Osteocyte (in vitro differentiated cells): ENCODE measurements at regions not wholly inside any gene's neighbourhood (a gene's known extent, or its start where the extent isn't known, plus 50 kb on each side); places are given as distances from the start of the nearest gene placed in this dataset.

ENCODE experiments used
- DNase-seq: peaks from one replicate; pipeline ENCODE4 v3.0.0; 2021; ENCODE audit warnings: mixed read lengths; ENCODE audit not compliant: unreplicated experiment; ENCODE audit errors: extremely low spot score
- H3K27ac Mint-ChIP-seq: one replicate; pipeline ENCODE4 v1.8.0; 2021; ENCODE audit warnings: mild to moderate bottlenecking, mixed read lengths; ENCODE audit not compliant: unreplicated experiment
- H3K27me3 Mint-ChIP-seq: one replicate; pipeline ENCODE4 v1.8.0; 2021; ENCODE audit warnings: mixed read lengths; ENCODE audit not compliant: unreplicated experiment
- H3K36me3 Mint-ChIP-seq: one replicate; pipeline ENCODE4 v1.8.0; 2021; ENCODE audit warnings: mixed read lengths; ENCODE audit not compliant: unreplicated experiment
- H3K4me1 Mint-ChIP-seq: one replicate; pipeline ENCODE4 v1.8.0; 2021; ENCODE audit warnings: mixed read lengths; ENCODE audit not compliant: unreplicated experiment
- H3K4me3 Mint-ChIP-seq: one replicate; pipeline ENCODE4 v1.8.0; 2021; ENCODE audit warnings: mild to moderate bottlenecking, moderate library complexity, mixed read lengths; ENCODE audit not compliant: unreplicated experiment
- H3K9me3 Mint-ChIP-seq: one replicate; pipeline ENCODE4 v1.8.0; 2021; ENCODE audit warnings: mixed read lengths; ENCODE audit not compliant: unreplicated experiment
- TF ChIP-seq, protein P1 (sequence below): fragments of 200-600 bp; sonication (generic); IDR thresholded peaks from 2 replicates; pipeline ENCODE4 v1.5.0; 2021; ENCODE audit warnings: antibody characterized with exemption, mild to moderate bottlenecking, moderate library complexity

DNA sequence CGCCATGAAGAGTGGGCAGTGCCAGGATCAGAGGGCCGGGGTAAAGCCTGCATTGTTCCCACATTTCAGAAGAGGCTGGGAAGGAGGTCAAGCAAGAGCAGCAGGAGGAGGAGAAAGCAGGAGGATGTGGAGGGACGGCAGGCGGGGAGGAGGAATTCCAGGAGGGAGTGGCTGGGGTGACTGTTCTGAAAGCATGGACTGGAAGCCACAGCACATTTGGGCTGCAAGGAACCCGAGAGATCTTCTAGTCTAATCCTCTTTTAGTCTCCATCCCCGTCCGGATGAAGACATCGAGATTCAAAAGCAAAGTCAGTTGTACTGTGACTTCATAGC is 76.9 kb downstream of the FAM50B start:
- DNase-seq = no peak
- H3K4me3 Mint-ChIP-seq = peak overlapping the region; percentile 38
- TF ChIP-seq, protein P1, sequence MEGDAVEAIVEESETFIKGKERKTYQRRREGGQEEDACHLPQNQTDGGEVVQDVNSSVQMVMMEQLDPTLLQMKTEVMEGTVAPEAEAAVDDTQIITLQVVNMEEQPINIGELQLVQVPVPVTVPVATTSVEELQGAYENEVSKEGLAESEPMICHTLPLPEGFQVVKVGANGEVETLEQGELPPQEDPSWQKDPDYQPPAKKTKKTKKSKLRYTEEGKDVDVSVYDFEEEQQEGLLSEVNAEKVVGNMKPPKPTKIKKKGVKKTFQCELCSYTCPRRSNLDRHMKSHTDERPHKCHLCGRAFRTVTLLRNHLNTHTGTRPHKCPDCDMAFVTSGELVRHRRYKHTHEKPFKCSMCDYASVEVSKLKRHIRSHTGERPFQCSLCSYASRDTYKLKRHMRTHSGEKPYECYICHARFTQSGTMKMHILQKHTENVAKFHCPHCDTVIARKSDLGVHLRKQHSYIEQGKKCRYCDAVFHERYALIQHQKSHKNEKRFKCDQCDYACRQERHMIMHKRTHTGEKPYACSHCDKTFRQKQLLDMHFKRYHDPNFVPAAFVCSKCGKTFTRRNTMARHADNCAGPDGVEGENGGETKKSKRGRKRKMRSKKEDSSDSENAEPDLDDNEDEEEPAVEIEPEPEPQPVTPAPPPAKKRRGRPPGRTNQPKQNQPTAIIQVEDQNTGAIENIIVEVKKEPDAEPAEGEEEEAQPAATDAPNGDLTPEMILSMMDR = no peak
- no peaks in the 10 kb centered on the region for H3K36me3 Mint-ChIP-seq
- peak overlapping the region; percentile 83 for H3K27ac Mint-ChIP-seq
- peaks cover 33% of the 10 kb centered on the region for H3K4me1 Mint-ChIP-seq
- no peaks in the 10 kb centered on the region for H3K9me3 Mint-ChIP-seq
- no peaks in the 10 kb centered on the region for H3K27me3 Mint-ChIP-seq

DNA sequence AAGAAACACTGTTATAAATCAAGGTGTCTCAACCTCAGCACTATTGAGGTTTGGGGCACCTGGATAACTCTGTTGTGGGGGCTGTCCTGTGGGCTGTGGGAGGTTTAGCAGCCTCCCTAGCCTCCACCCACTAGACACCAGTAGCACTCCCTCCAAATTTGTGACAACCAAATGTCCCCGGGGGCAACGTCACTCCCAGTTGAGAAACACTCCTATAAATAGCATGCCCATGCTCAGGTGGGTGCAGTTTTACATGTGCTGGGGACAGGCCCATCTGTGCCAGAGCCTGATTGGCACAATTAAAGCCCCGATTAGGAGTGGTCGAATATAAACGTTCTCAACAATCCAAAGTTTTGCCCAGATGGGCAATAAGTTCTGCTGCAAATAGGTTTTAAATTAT is 78.9 kb downstream of the FAM50B start:
- Mint-ChIP-seq H3K27ac (no peak overlapping the region), H3K27me3 (no peaks in the 10 kb centered on the region), H3K36me3 (no peaks in the 10 kb centered on the region), H3K4me3 (no peak overlapping the region), H3K9me3 (no peaks in the 10 kb centered on the region), H3K4me1 (peaks cover 33% of the 10 kb centered on the region)
- TF ChIP-seq, protein P1 = no peak
- no peak for DNase-seq

DNA sequence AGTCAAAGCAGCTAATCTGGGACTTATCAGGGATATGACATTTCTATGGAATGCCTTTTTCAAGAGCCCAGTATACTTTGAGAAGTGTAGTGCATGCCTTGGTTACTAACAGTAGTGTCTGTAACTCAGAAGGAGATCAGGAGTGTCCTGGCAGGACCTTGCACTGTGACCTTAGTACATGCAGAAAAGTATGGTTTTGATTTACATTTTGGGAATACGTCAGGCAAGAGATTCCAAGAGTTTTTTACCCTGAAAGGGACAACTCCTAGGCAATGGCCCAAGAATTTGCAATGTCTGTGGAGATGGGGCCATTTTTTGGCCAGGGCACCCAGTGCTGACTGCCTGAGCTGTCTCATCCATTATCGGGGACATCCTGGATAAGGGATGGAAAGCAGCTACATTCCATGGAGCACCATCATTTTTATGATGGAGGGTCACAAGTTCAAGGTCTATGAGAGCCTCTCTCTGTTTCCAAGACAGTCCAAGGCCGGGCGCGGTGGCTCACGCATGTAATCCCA is 80.2 kb downstream of the FAM50B start:
- Mint-ChIP-seq H3K4me3 (no peak overlapping the region), H3K4me1 (peaks cover 35% of the 10 kb centered on the region), H3K27ac (peak overlapping the region; percentile 65), H3K9me3 (no peaks in the 10 kb centered on the region), H3K27me3 (no peaks in the 10 kb centered on the region), H3K36me3 (no peaks in the 10 kb centered on the region)
- TF ChIP-seq, protein P1 = no peak
- DNase-seq = no peak

DNA sequence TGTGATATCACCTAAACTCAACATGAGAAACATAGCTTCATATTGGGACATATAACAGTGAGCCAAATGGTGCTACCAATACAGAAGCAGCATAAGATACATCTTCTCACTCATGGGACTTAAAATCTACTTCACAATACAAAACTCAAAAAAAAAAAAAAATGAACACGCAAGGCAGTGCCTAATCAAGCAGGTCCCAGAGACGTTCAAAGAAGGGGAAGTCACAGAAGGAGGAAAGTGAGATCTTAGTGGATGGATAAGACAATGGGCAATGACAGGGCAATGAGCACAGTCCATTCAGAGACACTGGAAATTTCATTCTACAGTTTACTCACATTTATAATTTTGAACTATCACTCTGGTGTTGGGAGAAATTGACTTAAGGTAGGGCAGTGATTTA is 88.3 kb downstream of the FAM50B start:
- Mint-ChIP-seq H3K27ac (no peak overlapping the region), H3K4me3 (no peak overlapping the region), H3K27me3 (no peaks in the 10 kb centered on the region), H3K4me1 (peaks cover 2% of the 10 kb centered on the region), H3K36me3 (no peaks in the 10 kb centered on the region), H3K9me3 (no peaks in the 10 kb centered on the region)
- TF ChIP-seq, protein P1 = no peak
- DNase-seq = no peak

DNA sequence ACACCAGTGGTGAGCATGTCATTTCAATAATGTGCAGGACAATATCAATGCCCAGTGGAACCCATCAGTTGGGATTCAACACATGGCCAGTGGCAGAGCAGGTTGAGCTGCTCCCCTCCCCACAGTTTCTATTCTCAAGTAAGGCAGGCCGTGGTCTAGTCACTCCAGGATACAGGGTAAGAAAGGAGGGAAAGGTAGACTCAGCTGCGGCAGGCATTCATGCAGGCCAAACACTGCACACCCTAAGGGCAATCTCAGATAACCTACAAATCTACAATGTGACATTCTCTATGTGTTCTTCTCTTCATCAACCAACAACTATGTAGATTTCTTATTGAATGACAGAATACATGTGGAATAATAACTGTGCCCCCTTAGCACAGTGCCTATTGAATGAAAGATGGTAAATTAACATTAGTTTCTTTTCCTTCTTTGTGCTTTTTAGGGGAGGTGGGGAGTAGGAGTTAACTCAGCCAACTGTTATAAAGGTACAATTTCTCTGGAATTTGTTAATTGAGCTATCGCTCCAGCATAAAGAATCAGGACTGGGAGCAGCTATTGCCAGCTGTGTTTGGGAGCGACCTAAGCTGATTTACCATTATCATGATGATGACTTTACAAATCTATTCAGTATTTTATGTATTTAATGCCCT is 89.7 kb downstream of the FAM50B start:
- Mint-ChIP-seq H3K4me1 (no peaks in the 10 kb centered on the region), H3K27ac (no peak overlapping the region), H3K27me3 (no peaks in the 10 kb centered on the region), H3K9me3 (no peaks in the 10 kb centered on the region), H3K4me3 (no peak overlapping the region), H3K36me3 (no peaks in the 10 kb centered on the region)
- no peak for DNase-seq
- TF ChIP-seq, protein P1 = no peak
